GM12891 (cell line): ENCODE measurements at regions not wholly inside any gene's neighbourhood (a gene's known extent, or its start where the extent isn't known, plus 50 kb on each side); places are given as distances from the start of the nearest gene placed in this dataset.
"Not testable (repeated sequence)": the region's sequence is repeated elsewhere in the genome, so short reads cannot be mapped to it uniquely, and the experiment has no call there.

Experiments
- POLR2A ChIP-seq: IDR thresholded peaks from 2 replicates; pipeline ENCODE4 v1.6.1; 2011; ENCODE audit warnings: low read depth, low read length, control low read depth
- POLR2AphosphoS5 ChIP-seq: IDR thresholded peaks from 2 replicates; pipeline ENCODE4 v1.6.1; 2011; ENCODE audit warnings: low read depth, low read length, control low read depth
- TAF1 ChIP-seq: IDR thresholded peaks from 2 replicates; pipeline ENCODE4 v1.6.1; 2011; ENCODE audit warnings: low read depth, low read length, control low read depth

GRCh38 chr18:75712124-75712867 lies 284.8 kb upstream of the SMIM21 start:
- TF ChIP-seq TAF1, POLR2AphosphoS5, POLR2A: not testable (repeated sequence)
